ENCODE measurements at regions not wholly inside any gene's neighbourhood (a gene's known extent, or its start where the extent isn't known, plus 50 kb on each side); places are given as distances from the start of the nearest gene placed in this dataset.
"Not testable (repeated sequence)": the region's sequence is repeated elsewhere in the genome, so short reads cannot be mapped to it uniquely, and the experiment has no call there.

GRCh38 chr2:49845021-49845420 is 690.7 kb upstream of the FSHR start:
- TF ChIP-seq CTCF (IDR thresholded peaks at IDR 0.05; ENCODE audit: insufficient read depth, low read length) = no peak
- no peak for DNase-seq (ENCODE audit: low read depth)
- H3K4me3 ChIP-seq (ENCODE audit: low read depth, low read length) = no peak overlapping the region

DNA sequence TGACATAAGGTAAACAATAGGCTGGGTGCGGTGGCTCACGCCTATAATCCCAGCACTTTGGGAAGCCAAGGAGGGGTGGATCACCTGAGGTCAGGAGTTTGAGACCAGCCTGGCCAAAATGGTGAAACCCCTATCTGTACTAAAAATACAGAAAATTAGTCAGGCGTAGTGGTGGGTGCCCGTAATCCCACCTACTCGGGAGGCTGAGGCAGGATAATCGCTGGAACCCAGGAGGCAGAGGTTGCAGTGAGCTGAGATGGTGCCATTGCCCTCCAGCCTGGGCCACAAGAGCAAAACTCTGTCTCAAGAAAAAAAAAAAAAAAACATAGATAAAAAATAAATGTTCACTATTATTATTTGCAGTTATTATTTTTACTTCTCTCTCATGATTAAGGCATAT is 689.8 kb upstream of the FSHR start:
- DNase-seq (ENCODE audit: low read depth); H3K4me3 ChIP-seq (ENCODE audit: low read depth, low read length): not testable (repeated sequence)

- no peak for DNase-seq (ENCODE audit: low read depth)
- no peak overlapping the region for H3K4me3 ChIP-seq (ENCODE audit: low read depth, low read length)
- TF ChIP-seq CTCF (IDR thresholded peaks at IDR 0.05; ENCODE audit: insufficient read depth, low read length) = no peak
Measured at GRCh38 chr2:49843314-49843713, 689.0 kb upstream of the FSHR start.

GRCh38 chr2:49840428-49840975 is 686.2 kb upstream of the FSHR start:
- no peak for TF ChIP-seq CTCF (IDR thresholded peaks at IDR 0.05; ENCODE audit: insufficient read depth, low read length)
- DNase-seq (ENCODE audit: low read depth) = no peak
- H3K4me3 ChIP-seq (ENCODE audit: low read depth, low read length) = no peak overlapping the region

DNA sequence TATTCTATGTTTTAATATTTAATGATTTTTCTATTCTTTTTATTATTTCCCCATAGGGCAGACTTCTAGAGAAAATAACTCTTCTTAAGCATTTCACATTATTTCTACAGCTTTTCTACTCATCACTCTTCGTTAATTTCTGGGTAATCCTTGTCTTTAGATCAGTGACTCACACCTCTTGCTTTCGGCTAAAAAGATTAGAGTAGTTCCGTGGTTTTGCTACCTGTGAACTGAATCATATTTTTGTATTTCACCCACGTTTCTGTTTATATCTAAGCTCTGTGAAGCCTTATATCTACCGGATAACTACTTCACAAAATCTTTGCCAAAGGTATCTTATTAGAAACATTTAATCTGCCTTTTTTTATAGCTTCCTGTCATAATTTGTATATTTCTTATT is 685.5 kb upstream of the FSHR start:
- H3K4me3 ChIP-seq (ENCODE audit: low read depth, low read length) = no peak overlapping the region
- no peak for DNase-seq (ENCODE audit: low read depth)
- no peak for TF ChIP-seq CTCF (IDR thresholded peaks at IDR 0.05; ENCODE audit: insufficient read depth, low read length)

- no peak overlapping the region for H3K4me3 ChIP-seq (ENCODE audit: low read depth, low read length)
- no peak for DNase-seq (ENCODE audit: low read depth)
- no peak for TF ChIP-seq CTCF (IDR thresholded peaks at IDR 0.05; ENCODE audit: insufficient read depth, low read length)
Measured at GRCh38 chr2:49837561-49838293, 683.4 kb upstream of the FSHR start.

GRCh38 chr2:49836017-49836416 is 681.7 kb upstream of the FSHR start:
- no peak overlapping the region for H3K4me3 ChIP-seq (ENCODE audit: low read depth, low read length)
- no peak for TF ChIP-seq CTCF (IDR thresholded peaks at IDR 0.05; ENCODE audit: insufficient read depth, low read length)
- no peak for DNase-seq (ENCODE audit: low read depth)

Measured in fibroblast of the aortic adventitia (primary cell).